Effector memory CD8-positive, alpha-beta T cell (primary cell): ENCODE measurements at regions not wholly inside any gene's neighbourhood (a gene's known extent, or its start where the extent isn't known, plus 50 kb on each side); places are given as distances from the start of the nearest gene placed in this dataset.
A peak's percentile ranks its signal among the peaks of the same experiment; 100 is the strongest.
"Not testable (repeated sequence)": the region's sequence is repeated elsewhere in the genome, so short reads cannot be mapped to it uniquely, and the experiment has no call there.

Experiments
- ATAC-seq: fragments of 150-1000 bp; cut with Tn5 transposase; replicated peaks from 2 replicates; pipeline ENCODE4 v1.10.0; 2021; ENCODE audit warnings: mild to moderate bottlenecking, moderate library complexity
- DNase-seq, 3 experiments: peaks; one replicate each; pipeline ENCODE4 v3.0.0; 2021
- H3K27ac Mint-ChIP-seq, 2 donors: one replicate each; pipeline ENCODE4 v1.8.0; 2022; ENCODE audit warnings: mild to moderate bottlenecking in 2 of 2, mixed read lengths in 2 of 2, moderate library complexity in 2 of 2
- H3K27me3 Mint-ChIP-seq, 2 donors: one replicate each; pipeline ENCODE4 v1.8.0; 2022; ENCODE audit warnings: mixed read lengths in 2 of 2
- H3K36me3 Mint-ChIP-seq: one replicate; pipeline ENCODE4 v1.8.0; 2022; ENCODE audit warnings: mild to moderate bottlenecking, moderate library complexity, mixed read lengths; ENCODE audit not compliant: insufficient read depth
- H3K4me1 Mint-ChIP-seq, 2 donors: one replicate each; pipeline ENCODE4 v1.8.0; 2022; ENCODE audit warnings: low read depth in 2 of 2, mixed read lengths in 2 of 2
- H3K4me3 Mint-ChIP-seq, 2 donors: one replicate each; pipeline ENCODE4 v1.8.0; 2022; ENCODE audit warnings: mild to moderate bottlenecking in 2 of 2, mixed read lengths in 2 of 2, moderate library complexity in 2 of 2
- H3K9me3 Mint-ChIP-seq, 2 donors: one replicate each; pipeline ENCODE4 v1.8.0; 2022; ENCODE audit warnings: mixed read lengths in 2 of 2

GRCh38 chr15:84130098-84130831, 105.3 kb upstream of the GOLGA6L4 start:
- ATAC-seq, H3K27ac Mint-ChIP-seq, H3K4me1 Mint-ChIP-seq, H3K36me3 Mint-ChIP-seq, DNase-seq, H3K9me3 Mint-ChIP-seq, H3K4me3 Mint-ChIP-seq: not testable (repeated sequence)
- peaks cover 44 to 47% of the 10 kb centered on the region in 2 donors for H3K27me3 Mint-ChIP-seq

- H3K4me1 Mint-ChIP-seq, H3K9me3 Mint-ChIP-seq, ATAC-seq, H3K36me3 Mint-ChIP-seq, H3K4me3 Mint-ChIP-seq, H3K27ac Mint-ChIP-seq, DNase-seq: not testable (repeated sequence)
- H3K27me3 Mint-ChIP-seq = peaks cover 31 to 39% of the 10 kb centered on the region in 2 donors
These were observed 99.6 kb upstream of the GOLGA6L4 start for GRCh38 chr15:84135931-84136456.

GRCh38 chr15:84142888-84143337, 92.7 kb upstream of the GOLGA6L4 start:
- Mint-ChIP-seq H3K36me3 (no peaks in the 10 kb centered on the region), H3K9me3 (no peaks in the 10 kb centered on the region), H3K27me3 (peaks cover 26 to 39% of the 10 kb centered on the region in 2 donors), H3K27ac (no peak overlapping the region), H3K4me3 (no peak overlapping the region), H3K4me1 (peaks cover 0 to 5% of the 10 kb centered on the region in 2 donors)
- peak; percentile 65 to 79 (median 70) for DNase-seq
- peak; percentile 99 for ATAC-seq

- DNase-seq (no peak), ATAC-seq (no peak)
- Mint-ChIP-seq H3K9me3 (no peaks in the 10 kb centered on the region), H3K27me3 (peaks cover 29 to 35% of the 10 kb centered on the region in 2 donors), H3K4me1 (peaks cover 0 to 5% of the 10 kb centered on the region in 2 donors), H3K4me3 (no peak overlapping the region), H3K27ac (no peak overlapping the region), H3K36me3 (no peaks in the 10 kb centered on the region)
These were observed 91.7 kb upstream of the GOLGA6L4 start for GRCh38 chr15:84143753-84144314.

GRCh38 chr15:84144946-84145345, 90.6 kb upstream of the GOLGA6L4 start:
- H3K27ac Mint-ChIP-seq, H3K4me1 Mint-ChIP-seq, ATAC-seq, H3K36me3 Mint-ChIP-seq, DNase-seq, H3K4me3 Mint-ChIP-seq, H3K9me3 Mint-ChIP-seq: not testable (repeated sequence)
- H3K27me3 Mint-ChIP-seq = peaks cover 30 to 35% of the 10 kb centered on the region in 2 donors

GRCh38 chr15:84146299-84146698, 89.3 kb upstream of the GOLGA6L4 start:
- not testable (repeated sequence) for H3K4me1 Mint-ChIP-seq, DNase-seq, H3K27ac Mint-ChIP-seq, ATAC-seq, H3K4me3 Mint-ChIP-seq, H3K36me3 Mint-ChIP-seq, H3K9me3 Mint-ChIP-seq
- peaks cover 27 to 28% of the 10 kb centered on the region in 2 donors for H3K27me3 Mint-ChIP-seq

- not testable (repeated sequence) for H3K4me1 Mint-ChIP-seq, H3K9me3 Mint-ChIP-seq, H3K36me3 Mint-ChIP-seq, DNase-seq, H3K27ac Mint-ChIP-seq, H3K4me3 Mint-ChIP-seq, ATAC-seq
- H3K27me3 Mint-ChIP-seq = peaks cover 19 to 23% of the 10 kb centered on the region in 2 donors
These were observed 88.3 kb upstream of the GOLGA6L4 start for GRCh38 chr15:84147307-84147706.

GRCh38 chr15:84151205-84151931, 84.2 kb upstream of the GOLGA6L4 start:
- H3K36me3 Mint-ChIP-seq = peaks cover 3% of the 10 kb centered on the region
- H3K4me1 Mint-ChIP-seq = no peaks in the 10 kb centered on the region
- no peak overlapping the region for H3K27ac Mint-ChIP-seq
- peaks cover 23 to 42% of the 10 kb centered on the region in 2 donors for H3K27me3 Mint-ChIP-seq
- ATAC-seq = no peak
- DNase-seq = no peak
- no peak overlapping the region for H3K4me3 Mint-ChIP-seq
- H3K9me3 Mint-ChIP-seq = no peaks in the 10 kb centered on the region

- not testable (repeated sequence) for H3K4me3 Mint-ChIP-seq, DNase-seq, H3K36me3 Mint-ChIP-seq, H3K9me3 Mint-ChIP-seq, H3K4me1 Mint-ChIP-seq, H3K27ac Mint-ChIP-seq, ATAC-seq
- H3K27me3 Mint-ChIP-seq = peaks cover 27 to 53% of the 10 kb centered on the region in 2 donors
These were observed 83.1 kb upstream of the GOLGA6L4 start for GRCh38 chr15:84152381-84152979.

- not testable (repeated sequence) for ATAC-seq, DNase-seq, H3K4me3 Mint-ChIP-seq, H3K27ac Mint-ChIP-seq, H3K36me3 Mint-ChIP-seq, H3K4me1 Mint-ChIP-seq, H3K9me3 Mint-ChIP-seq
- H3K27me3 Mint-ChIP-seq = peaks cover 27 to 59% of the 10 kb centered on the region in 2 donors
These were observed 81.9 kb upstream of the GOLGA6L4 start for GRCh38 chr15:84153655-84154140.

- H3K9me3 Mint-ChIP-seq, H3K36me3 Mint-ChIP-seq, H3K4me1 Mint-ChIP-seq, H3K4me3 Mint-ChIP-seq, DNase-seq, ATAC-seq: not testable (repeated sequence)
- Mint-ChIP-seq H3K27ac (peak overlapping the region in 1 of 2 donors; percentile 29), H3K27me3 (peaks cover 27 to 53% of the 10 kb centered on the region in 2 donors)
These were observed 81.3 kb upstream of the GOLGA6L4 start for GRCh38 chr15:84154314-84154713.

- H3K9me3 Mint-ChIP-seq, H3K4me3 Mint-ChIP-seq, H3K4me1 Mint-ChIP-seq, H3K36me3 Mint-ChIP-seq, ATAC-seq, H3K27ac Mint-ChIP-seq, DNase-seq: not testable (repeated sequence)
- peaks cover 27 to 51% of the 10 kb centered on the region in 2 donors for H3K27me3 Mint-ChIP-seq
These were observed 80.8 kb upstream of the GOLGA6L4 start for GRCh38 chr15:84154787-84155186.
